SJCRH30 (cell line): ENCODE measurements at regions not wholly inside any gene's neighbourhood (a gene's known extent, or its start where the extent isn't known, plus 50 kb on each side); places are given as distances from the start of the nearest gene placed in this dataset.
"Not testable (repeated sequence)": the region's sequence is repeated elsewhere in the genome, so short reads cannot be mapped to it uniquely, and the experiment has no call there.

ENCODE experiments used
- DNase-seq, 2 experiments: peaks; one replicate each; pipeline ENCODE4 v3.0.0-alpha.2; 2015 to 2020
- H3K27ac ChIP-seq: fragments of 250-450 bp; sonication (Bioruptor Pico); 2 replicates; pipeline ENCODE4 v1.5.1; 2020; ENCODE audit warnings: mild to moderate bottlenecking, moderate library complexity
- H3K27me3 ChIP-seq: fragments of 250-450 bp; sonication (Bioruptor Pico); 2 replicates; pipeline ENCODE4 v1.5.1; 2020; ENCODE audit warnings: mild to moderate bottlenecking, moderate library complexity
- H3K36me3 ChIP-seq: fragments of 250-450 bp; sonication (Bioruptor Pico); 2 replicates; pipeline ENCODE4 v1.5.1; 2020; ENCODE audit warnings: mild to moderate bottlenecking, moderate library complexity
- H3K4me1 ChIP-seq: fragments of 250-450 bp; sonication (Bioruptor Pico); 2 replicates; pipeline ENCODE4 v1.5.1; 2020; ENCODE audit warnings: mild to moderate bottlenecking, moderate library complexity
- H3K4me3 ChIP-seq: fragments of 250-450 bp; sonication (Bioruptor Pico); 2 replicates; pipeline ENCODE4 v1.5.1; 2020; ENCODE audit warnings: mild to moderate bottlenecking, moderate library complexity
- H3K9me3 ChIP-seq: fragments of 250-450 bp; sonication (Bioruptor Pico); replicated peaks from 2 replicates; pipeline ENCODE4 v1.5.1; 2020; ENCODE audit warnings: mild to moderate bottlenecking, moderate library complexity

DNA sequence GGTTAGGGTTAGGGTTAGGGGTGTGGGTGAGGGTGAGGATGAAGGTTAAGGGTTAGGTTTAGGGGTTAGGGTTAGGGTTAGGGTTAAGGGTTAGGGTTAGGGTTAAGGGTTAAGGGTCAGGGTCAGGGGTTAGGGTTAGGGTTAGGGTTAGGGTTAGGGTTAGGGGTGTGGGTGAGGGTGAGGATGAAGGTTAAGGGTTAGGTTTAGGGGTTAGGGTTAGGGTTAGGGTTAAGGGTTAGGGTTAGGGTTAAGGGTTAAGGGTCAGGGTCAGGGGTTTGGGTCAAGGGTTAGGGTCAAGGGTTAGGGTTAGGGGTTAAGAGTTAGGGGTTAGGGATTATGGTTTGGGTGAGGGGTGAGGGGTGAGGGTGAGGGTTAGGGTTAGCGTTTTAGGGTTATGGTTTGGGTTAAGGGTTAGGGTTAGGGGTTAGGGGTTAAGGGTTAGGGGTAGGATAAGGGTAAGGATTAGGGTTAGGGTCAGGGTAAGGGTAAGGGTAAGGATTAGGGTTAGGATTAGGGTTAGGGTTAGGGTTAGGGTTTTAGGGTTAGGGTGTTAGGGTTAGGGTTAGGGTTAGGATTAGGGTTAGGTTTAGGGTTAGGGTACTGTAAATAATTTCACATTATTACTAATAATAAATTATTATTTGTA is 214.0 kb downstream of the LMLN start:
- not testable (repeated sequence) for DNase-seq, H3K36me3 ChIP-seq, H3K4me1 ChIP-seq, H3K4me3 ChIP-seq, H3K9me3 ChIP-seq, H3K27ac ChIP-seq, H3K27me3 ChIP-seq
